ENCODE measurements at regions not wholly inside any gene's neighbourhood (a gene's known extent, or its start where the extent isn't known, plus 50 kb on each side); places are given as distances from the start of the nearest gene placed in this dataset.

GRCh38 chr2:160890667-160891352 is 269.4 kb upstream of the TANK start:
- no peak overlapping the region for H3K4me3 ChIP-seq (ENCODE audit: low read depth, low read length)
- no peak for TF ChIP-seq CTCF (conservative IDR thresholded peaks at IDR 0.05; ENCODE audit: low read depth, low read length)
- DNase-seq (ENCODE audit: low read depth), result no peak

GRCh38 chr2:160891353-160891740 is 268.9 kb upstream of the TANK start:
- H3K4me3 ChIP-seq (ENCODE audit: low read depth, low read length), result no peak overlapping the region
- DNase-seq (ENCODE audit: low read depth), result no peak
- no peak for TF ChIP-seq CTCF (conservative IDR thresholded peaks at IDR 0.05; ENCODE audit: low read depth, low read length)

- no peak for TF ChIP-seq CTCF (conservative IDR thresholded peaks at IDR 0.05; ENCODE audit: low read depth, low read length)
- H3K4me3 ChIP-seq (ENCODE audit: low read depth, low read length), result no peak overlapping the region
- no peak for DNase-seq (ENCODE audit: low read depth)
Measured at GRCh38 chr2:160892204-160892603, 268.0 kb upstream of the TANK start.

- no peak for TF ChIP-seq CTCF (conservative IDR thresholded peaks at IDR 0.05; ENCODE audit: low read depth, low read length)
- no peak for DNase-seq (ENCODE audit: low read depth)
- H3K4me3 ChIP-seq (ENCODE audit: low read depth, low read length), result no peak overlapping the region
Measured at GRCh38 chr2:160893581-160893980, 266.6 kb upstream of the TANK start.

- no peak overlapping the region for H3K4me3 ChIP-seq (ENCODE audit: low read depth, low read length)
- no peak for TF ChIP-seq CTCF (conservative IDR thresholded peaks at IDR 0.05; ENCODE audit: low read depth, low read length)
- no peak for DNase-seq (ENCODE audit: low read depth)
Measured at GRCh38 chr2:160898581-160899307, 261.5 kb upstream of the TANK start.

GRCh38 chr2:160901613-160902012 is 258.6 kb upstream of the TANK start:
- H3K4me3 ChIP-seq (ENCODE audit: low read depth, low read length), result no peak overlapping the region
- TF ChIP-seq CTCF (conservative IDR thresholded peaks at IDR 0.05; ENCODE audit: low read depth, low read length), result no peak

GRCh38 chr2:160905862-160906261 is 254.4 kb upstream of the TANK start:
- DNase-seq (ENCODE audit: low read depth), result no peak
- H3K4me3 ChIP-seq (ENCODE audit: low read depth, low read length), result no peak overlapping the region
- TF ChIP-seq CTCF (conservative IDR thresholded peaks at IDR 0.05; ENCODE audit: low read depth, low read length), result no peak

More at GRCh38 chr2:160901613-160902012, 258.6 kb upstream of the TANK start:
- no peak for DNase-seq (ENCODE audit: low read depth)

Measured in epithelial cell of proximal tubule (primary cell).